Esophagus muscularis mucosa (tissue), 4 donors: ENCODE measurements at regions not wholly inside any gene's neighbourhood (a gene's known extent, or its start where the extent isn't known, plus 50 kb on each side); places are given as distances from the start of the nearest gene placed in this dataset.

ENCODE experiments used
- DNase-seq: peaks from one replicate; pipeline ENCODE4 v3.0.0-alpha.2; 2017; ENCODE audit errors: extremely low spot score
- H3K27ac ChIP-seq, 4 donors: fragments of 200-600 bp; sonication (generic); replicated peaks in 1 of 4; 1 replicate in 3 of 4; 2 replicates in 1 of 4; pipeline ENCODE4 v1.5.1; 2016 to 2019; ENCODE audit warnings: mild to moderate bottlenecking in 1 of 4
- H3K27me3 ChIP-seq, 4 donors: fragments of 200-600 bp; sonication (generic); one replicate each; pipeline versions ENCODE4 v1.5.1 to v1.6.0; 2016 to 2019
- H3K36me3 ChIP-seq, 4 donors: fragments of 200-600 bp; sonication (generic); one replicate each; pipeline ENCODE4 v1.5.1; 2016 to 2019
- H3K4me1 ChIP-seq, 4 donors: fragments of 200-600 bp; sonication (generic); one replicate each; pipeline ENCODE4 v1.5.1; 2016 to 2019
- H3K4me3 ChIP-seq, 4 donors: fragments of 200-600 bp; sonication (generic); 1 replicate in 2 of 4; 2 replicates in 2 of 4; pipeline ENCODE4 v1.5.1; 2016 to 2019; ENCODE audit warnings: mild to moderate bottlenecking in 4 of 4, moderate library complexity in 1 of 4
- H3K9me3 ChIP-seq, 4 donors: fragments of 200-600 bp; sonication (generic); 1 replicate in 3 of 4; 2 replicates in 1 of 4; pipeline ENCODE4 v1.5.1; 2016 to 2019
- EP300 ChIP-seq: sonication (generic); formaldehyde crosslinking; IDR thresholded peaks from one replicate; pipeline ENCODE4 v1.6.1; 2017; ENCODE audit warnings: antibody characterized with exemption
- POLR2A ChIP-seq: fragments of 450-650 bp; IDR thresholded peaks from one replicate; pipeline ENCODE4 v1.6.1; 2017; ENCODE audit warnings: antibody characterized with exemption, moderate library complexity, mild to moderate bottlenecking, low read depth
- POLR2AphosphoS5 ChIP-seq, 2 donors: sonication (generic); formaldehyde crosslinking; IDR thresholded peaks; one replicate each; pipeline ENCODE4 v1.6.1; 2017; ENCODE audit warnings: antibody characterized with exemption in 2 of 2
- WGBS: methylation state at CpG from one replicate; pipeline ENCODE4 v1.1.5; 2018; 5-methylcytosine and 5-hydroxymethylcytosine counted together
- intact Hi-C: fragments of 100-400 bp; cut with DNase I; formaldehyde crosslinking; loops from one replicate; pipeline ENCODE4 v1.15.1; 2023
- TF ChIP-seq, protein P1 (sequence below), 3 experiments: fragments of 200-600 bp in 2 of 3; fragments of 450-650 bp in 1 of 3; sonication (generic) in 2 of 3; IDR thresholded peaks; one replicate each; pipeline ENCODE4 v1.5.1; 2017 to 2019; ENCODE audit warnings: antibody characterized with exemption in 3 of 3, mild to moderate bottlenecking in 2 of 3, moderate library complexity in 1 of 3

GRCh38 chr5:102087906-102088305 lies 208.2 kb downstream of the SLCO4C1 start:
- Histone ChIP-seq H3K27ac (no peak overlapping the region), H3K36me3 (no peaks in the 10 kb centered on the region), H3K9me3 (no peaks in the 10 kb centered on the region), H3K27me3 (no peaks in the 10 kb centered on the region), H3K4me1 (no peaks in the 10 kb centered on the region), H3K4me3 (no peak overlapping the region)
- WGBS: 71% methylated on average over 2 of the region's 2 CpGs
- TF ChIP-seq, protein P1, sequence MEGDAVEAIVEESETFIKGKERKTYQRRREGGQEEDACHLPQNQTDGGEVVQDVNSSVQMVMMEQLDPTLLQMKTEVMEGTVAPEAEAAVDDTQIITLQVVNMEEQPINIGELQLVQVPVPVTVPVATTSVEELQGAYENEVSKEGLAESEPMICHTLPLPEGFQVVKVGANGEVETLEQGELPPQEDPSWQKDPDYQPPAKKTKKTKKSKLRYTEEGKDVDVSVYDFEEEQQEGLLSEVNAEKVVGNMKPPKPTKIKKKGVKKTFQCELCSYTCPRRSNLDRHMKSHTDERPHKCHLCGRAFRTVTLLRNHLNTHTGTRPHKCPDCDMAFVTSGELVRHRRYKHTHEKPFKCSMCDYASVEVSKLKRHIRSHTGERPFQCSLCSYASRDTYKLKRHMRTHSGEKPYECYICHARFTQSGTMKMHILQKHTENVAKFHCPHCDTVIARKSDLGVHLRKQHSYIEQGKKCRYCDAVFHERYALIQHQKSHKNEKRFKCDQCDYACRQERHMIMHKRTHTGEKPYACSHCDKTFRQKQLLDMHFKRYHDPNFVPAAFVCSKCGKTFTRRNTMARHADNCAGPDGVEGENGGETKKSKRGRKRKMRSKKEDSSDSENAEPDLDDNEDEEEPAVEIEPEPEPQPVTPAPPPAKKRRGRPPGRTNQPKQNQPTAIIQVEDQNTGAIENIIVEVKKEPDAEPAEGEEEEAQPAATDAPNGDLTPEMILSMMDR (IDR thresholded peaks at IDR 0.05): no peak
- TF ChIP-seq EP300 (no peak), POLR2AphosphoS5 (IDR thresholded peaks at IDR 0.05) (no peak), POLR2A (no peak)
- intact Hi-C loops: no loop called here
- DNase-seq: no peak

DNA sequence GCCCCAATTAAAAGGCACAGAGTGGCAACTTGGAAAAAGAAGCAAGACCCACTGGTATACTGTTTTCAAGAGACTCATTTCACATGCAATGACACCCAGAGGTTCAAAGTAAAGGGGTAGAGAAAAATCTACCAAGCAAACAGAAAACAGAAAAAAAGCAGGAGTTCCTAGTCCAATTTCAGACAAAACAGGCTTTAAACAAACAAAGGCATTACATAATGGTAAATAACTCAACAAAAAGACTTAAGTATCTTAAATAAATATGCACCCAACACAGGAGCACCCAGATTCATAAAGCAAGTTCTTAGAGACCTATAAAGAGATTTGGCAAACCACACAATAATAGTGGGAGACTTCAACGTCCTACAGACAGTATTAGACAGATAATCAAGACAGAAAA lies 215.8 kb downstream of the SLCO4C1 start:
- Histone ChIP-seq H3K9me3 (no peaks in the 10 kb centered on the region), H3K27ac (no peak overlapping the region), H3K27me3 (no peaks in the 10 kb centered on the region), H3K4me1 (no peaks in the 10 kb centered on the region), H3K4me3 (no peak overlapping the region), H3K36me3 (no peaks in the 10 kb centered on the region)
- intact Hi-C loops: no loop called here
- 40% methylated on average over 1 of the region's 1 CpG for WGBS
- no peak for DNase-seq
- no peak for TF ChIP-seq EP300
- TF ChIP-seq, protein P1 (IDR thresholded peaks at IDR 0.05): no peak
- no peak for TF ChIP-seq POLR2A
- no peak for TF ChIP-seq POLR2AphosphoS5 (IDR thresholded peaks at IDR 0.05)

DNA sequence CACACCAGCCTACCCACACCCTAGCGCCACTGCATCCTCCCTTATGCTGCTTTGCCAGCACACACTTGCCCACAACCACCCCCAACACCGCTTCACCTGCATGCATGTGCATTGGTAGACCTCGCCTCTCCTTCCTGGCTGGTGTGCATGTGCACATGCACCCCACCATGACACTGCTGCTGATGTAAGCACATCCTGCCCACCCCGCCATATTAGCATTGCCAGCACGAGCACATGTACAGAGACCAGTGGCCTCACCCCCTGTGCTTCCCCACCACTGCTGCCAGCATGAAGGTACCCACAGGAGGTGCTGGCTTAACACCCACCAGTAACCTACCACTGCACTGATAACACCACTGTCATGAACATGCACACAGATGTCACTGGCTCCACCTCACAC lies 218.2 kb downstream of the SLCO4C1 start:
- H3K4me3 ChIP-seq: no peak overlapping the region
- H3K9me3 ChIP-seq: no peaks in the 10 kb centered on the region
- H3K27me3 ChIP-seq: no peaks in the 10 kb centered on the region
- TF ChIP-seq EP300 (no peak), POLR2A (no peak), POLR2AphosphoS5 (IDR thresholded peaks at IDR 0.05) (no peak)
- TF ChIP-seq, protein P1 (IDR thresholded peaks at IDR 0.05): no peak
- H3K27ac ChIP-seq: no peak overlapping the region
- no peaks in the 10 kb centered on the region for H3K36me3 ChIP-seq
- DNase-seq: no peak
- intact Hi-C loops: no loop called here
- no peaks in the 10 kb centered on the region for H3K4me1 ChIP-seq
- WGBS: 88% methylated on average over 5 of the region's 5 CpGs

GRCh38 chr5:102069974-102070373 lies 226.1 kb downstream of the SLCO4C1 start:
- no peaks in the 10 kb centered on the region for H3K36me3 ChIP-seq
- H3K27ac ChIP-seq: no peak overlapping the region
- H3K4me3 ChIP-seq: no peak overlapping the region
- DNase-seq: no peak
- intact Hi-C loops: no loop called here
- no peaks in the 10 kb centered on the region for H3K9me3 ChIP-seq
- no peaks in the 10 kb centered on the region for H3K4me1 ChIP-seq
- H3K27me3 ChIP-seq: no peaks in the 10 kb centered on the region
- TF ChIP-seq, protein P1 (IDR thresholded peaks at IDR 0.05): no peak
- no peak for TF ChIP-seq POLR2AphosphoS5 (IDR thresholded peaks at IDR 0.05)
- TF ChIP-seq POLR2A: no peak
- 70% methylated on average over 3 of the region's 3 CpGs for whole genome bisulfite sequencing

DNA sequence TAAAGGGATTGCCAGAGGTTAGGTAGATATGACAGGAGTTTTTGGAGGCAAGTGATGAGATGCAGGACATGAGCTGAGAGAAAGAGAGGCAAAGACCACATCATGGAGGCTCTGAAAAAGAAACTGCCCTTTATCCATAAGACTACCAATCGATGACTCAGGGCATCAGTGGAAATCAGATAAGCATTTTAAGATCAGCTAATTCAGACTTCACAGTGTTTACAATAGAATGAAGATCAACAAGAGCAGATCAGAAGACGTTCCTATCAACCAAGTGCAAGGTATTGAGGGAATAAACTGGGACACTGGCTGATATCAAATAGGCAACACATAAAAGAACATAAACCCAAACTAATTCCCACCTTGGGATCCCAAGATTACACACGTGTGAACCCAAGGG lies 227.2 kb downstream of the SLCO4C1 start:
- Histone ChIP-seq H3K4me3 (no peak overlapping the region), H3K9me3 (no peaks in the 10 kb centered on the region), H3K27ac (no peak overlapping the region), H3K36me3 (no peaks in the 10 kb centered on the region), H3K27me3 (no peaks in the 10 kb centered on the region), H3K4me1 (no peaks in the 10 kb centered on the region)
- TF ChIP-seq, protein P1 (IDR thresholded peaks at IDR 0.05): no peak
- TF ChIP-seq EP300 (no peak), POLR2AphosphoS5 (IDR thresholded peaks at IDR 0.05) (no peak), POLR2A (no peak)
- DNase-seq: no peak
- 62% methylated on average over 3 of the region's 3 CpGs for WGBS
- intact Hi-C loops: no loop called here
